ENCODE measurements at regions not wholly inside any gene's neighbourhood (a gene's known extent, or its start where the extent isn't known, plus 50 kb on each side); places are given as distances from the start of the nearest gene placed in this dataset.
"Not testable (repeated sequence)": the region's sequence is repeated elsewhere in the genome, so short reads cannot be mapped to it uniquely, and the experiment has no call there.

GRCh38 chr4:158122501-158122900, 50.3 kb downstream of the GASK1B start:
- no peak for DNase-seq (ENCODE audit: low read depth)

- peak; percentile 94 for DNase-seq (ENCODE audit: low read depth)
Observed at GRCh38 chr4:158121161-158121579, 51.7 kb downstream of the GASK1B start.

DNA sequence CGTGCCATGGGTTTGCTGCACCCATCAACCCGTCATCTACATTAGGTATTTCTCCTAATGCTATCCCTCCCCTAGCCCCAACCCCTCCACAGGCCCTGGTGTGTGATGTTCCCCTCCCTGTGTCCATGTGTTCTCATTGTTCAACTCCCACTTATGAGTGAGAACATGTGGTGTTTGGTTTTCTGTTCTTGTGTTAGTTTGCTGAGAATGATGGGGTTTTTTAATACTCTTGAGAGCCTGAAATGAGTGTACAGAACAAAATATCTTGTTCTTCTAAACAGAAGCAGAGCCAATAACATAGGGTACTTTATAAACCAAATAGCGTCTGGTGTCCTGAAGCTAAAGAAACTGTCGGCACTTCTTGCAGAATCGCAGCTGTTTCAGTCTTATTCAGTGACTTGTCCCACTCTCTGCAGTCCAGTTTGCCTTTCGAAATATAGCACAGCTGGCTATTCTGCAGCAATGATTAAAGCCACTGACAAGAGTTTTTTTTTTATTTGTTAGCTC, 52.1 kb downstream of the GASK1B start:
- DNase-seq (ENCODE audit: low read depth), result peak; percentile 49

DNA sequence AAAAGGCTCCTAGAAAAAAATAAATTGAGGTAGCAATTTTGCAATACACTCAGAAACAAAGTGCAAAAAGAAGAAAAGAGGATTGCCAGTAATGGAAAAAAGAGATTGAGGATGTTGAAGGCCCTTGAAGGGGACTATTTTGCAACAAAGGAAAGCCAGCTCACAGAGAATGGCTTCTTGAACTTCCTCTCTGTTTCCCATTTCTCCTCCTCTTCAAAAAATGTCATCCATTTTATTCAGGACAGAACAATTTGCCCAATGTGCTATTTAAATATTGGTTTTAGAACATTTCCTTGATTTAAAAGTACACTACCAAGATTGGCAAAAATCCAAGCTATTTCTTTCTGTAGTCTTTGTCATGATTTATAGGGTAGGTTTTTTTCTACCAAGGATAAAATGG, 60.2 kb downstream of the GASK1B start:
- DNase-seq (ENCODE audit: low read depth), result no peak

DNA sequence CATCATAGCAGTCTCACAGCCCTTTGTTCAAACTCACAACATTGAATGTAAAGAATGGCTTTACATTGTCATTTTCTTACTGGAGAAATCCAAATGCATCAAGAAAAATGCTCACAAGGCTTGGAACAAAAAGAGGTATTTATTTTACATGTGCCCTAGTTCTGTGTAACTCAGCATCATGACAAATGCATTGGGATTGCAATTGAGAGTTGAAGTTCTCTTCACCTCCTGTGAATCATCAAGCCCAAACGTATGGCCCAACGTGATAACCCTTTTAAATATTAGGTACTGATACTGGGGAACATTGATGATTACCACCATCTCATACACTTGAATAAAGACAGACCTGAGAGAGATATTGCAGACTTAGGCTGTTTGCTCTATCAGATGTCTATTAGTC, 61.6 kb downstream of the GASK1B start:
- DNase-seq (ENCODE audit: low read depth), result no peak

DNA sequence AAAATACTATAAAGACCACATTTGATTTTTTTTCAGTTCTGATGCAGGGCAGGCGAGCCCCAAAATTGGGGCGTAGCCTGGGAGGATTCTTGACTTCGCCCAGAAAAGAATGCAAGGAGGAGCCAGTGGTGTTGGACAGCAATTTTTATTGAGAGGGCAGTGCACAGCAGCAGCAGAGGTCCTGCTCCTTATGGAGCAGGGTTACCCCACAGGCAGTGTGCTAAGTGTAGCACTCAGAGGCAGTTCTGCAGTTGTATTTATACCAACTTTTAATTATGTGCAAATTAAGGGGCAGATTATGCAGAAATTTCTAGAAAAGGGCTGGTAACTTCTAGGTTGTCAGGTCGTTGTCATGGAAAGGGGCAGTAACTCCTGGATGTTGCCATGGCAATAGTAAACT, 69.9 kb downstream of the GASK1B start:
- no peak for DNase-seq (ENCODE audit: low read depth)

- no peak for DNase-seq (ENCODE audit: low read depth)
Observed at GRCh38 chr4:158099686-158100085, 73.1 kb downstream of the GASK1B start.

- DNase-seq (ENCODE audit: low read depth), result no peak
Observed at GRCh38 chr4:158098802-158099201, 74.0 kb downstream of the GASK1B start.

DNA sequence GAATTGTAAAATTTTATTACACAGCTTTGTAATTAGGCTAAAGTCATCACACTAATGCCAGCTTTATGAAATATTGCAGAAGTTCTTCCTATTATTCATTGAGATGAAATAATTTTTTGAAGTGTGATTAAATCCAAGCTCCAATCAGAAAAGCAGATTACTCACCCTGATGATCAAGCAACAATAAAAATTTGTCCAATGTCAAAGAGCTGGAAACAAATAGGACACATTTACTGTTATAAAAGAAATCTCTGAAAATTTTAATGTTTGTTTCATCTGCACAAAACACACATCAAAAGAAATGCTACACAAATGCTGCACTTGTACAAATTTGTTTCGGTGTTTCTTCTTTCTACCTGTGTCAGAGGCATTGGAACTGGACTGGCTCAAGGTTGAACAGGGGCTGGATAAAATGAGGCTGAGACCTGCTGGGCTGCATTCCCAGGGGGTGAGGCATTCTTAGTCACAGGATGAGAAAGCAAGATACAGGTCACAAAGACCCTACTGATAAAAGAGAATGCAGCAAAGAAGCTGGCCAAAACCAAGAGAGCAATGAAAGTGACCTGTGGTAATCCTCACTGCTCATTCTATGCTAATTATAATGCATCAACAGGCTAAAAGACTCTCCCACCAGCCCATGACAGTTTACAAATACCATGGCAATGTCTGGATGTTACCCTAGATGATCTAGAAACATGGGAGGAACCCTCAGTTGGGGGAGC, 78.3 kb downstream of the GASK1B start:
- DNase-seq (ENCODE audit: low read depth), result no peak

DNA sequence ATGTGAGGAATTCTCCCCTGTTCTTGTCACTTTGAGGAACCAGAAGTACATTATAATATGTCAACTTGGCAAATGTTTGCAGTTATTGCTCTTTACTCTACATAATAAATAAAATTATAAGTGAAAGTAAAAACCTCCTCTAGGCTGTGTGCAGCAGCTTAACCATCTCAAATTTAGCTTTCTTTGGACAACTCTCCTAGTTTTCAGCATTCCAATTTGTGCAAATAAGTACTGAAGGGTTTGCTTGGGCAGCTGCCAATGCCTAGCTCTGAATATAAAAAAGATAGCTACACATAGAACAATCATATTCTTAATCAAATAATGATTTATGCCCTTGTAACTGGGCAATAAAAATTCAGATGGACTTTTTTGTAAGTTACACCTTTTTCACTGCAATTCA, 82.5 kb downstream of the GASK1B start:
- peak; percentile 42 for DNase-seq (ENCODE audit: low read depth)

DNA sequence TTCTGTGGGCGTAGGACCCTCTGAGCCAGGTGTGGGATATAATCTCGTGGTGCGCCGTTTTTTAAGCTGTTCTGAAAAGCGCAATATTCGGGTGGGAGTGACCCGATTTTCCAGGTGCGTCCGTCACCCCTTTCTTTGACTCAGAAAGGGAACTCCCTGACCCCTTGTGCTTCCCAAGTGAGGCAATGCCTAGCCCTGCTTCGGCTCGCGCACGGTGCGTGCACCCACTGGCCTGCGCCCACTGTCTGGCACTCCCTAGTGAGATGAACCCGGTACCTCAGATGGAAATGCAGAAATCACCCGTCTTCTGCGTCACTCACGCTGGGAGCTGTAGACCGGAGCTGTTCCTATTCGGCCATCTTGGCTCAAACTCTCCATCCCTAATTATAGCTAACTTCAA, 82.9 kb downstream of the GASK1B start:
- DNase-seq (ENCODE audit: low read depth), result not testable (repeated sequence)

- DNase-seq (ENCODE audit: low read depth), result no peak
Observed at GRCh38 chr4:158080354-158080753, 92.5 kb downstream of the GASK1B start.

DNA sequence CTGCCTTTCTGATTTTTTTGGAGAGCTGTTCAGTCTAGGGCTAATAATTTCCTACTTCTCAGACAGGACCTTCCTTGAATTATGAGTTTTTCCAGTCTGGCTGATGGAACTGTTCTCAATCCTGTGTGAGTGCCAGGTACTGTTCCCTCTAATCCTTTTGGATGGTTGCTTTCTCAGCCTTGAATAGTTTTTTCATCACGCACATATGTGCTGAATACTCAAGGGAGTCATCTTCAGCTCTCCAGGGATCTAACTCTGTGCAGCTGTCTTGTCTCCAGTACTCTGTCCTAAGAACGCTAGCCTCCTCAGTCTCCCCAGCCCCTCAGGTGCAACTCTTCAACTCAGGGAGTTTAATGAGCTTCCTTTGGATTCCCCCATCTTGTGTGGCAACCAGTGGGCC, 93.2 kb downstream of the GASK1B start:
- no peak for DNase-seq (ENCODE audit: low read depth)

- no peak for DNase-seq (ENCODE audit: low read depth)
Observed at GRCh38 chr4:158077835-158078234, 95.0 kb downstream of the GASK1B start.

- no peak for DNase-seq (ENCODE audit: low read depth)
Observed at GRCh38 chr4:158074851-158075250, 98.0 kb downstream of the GASK1B start.

DNA sequence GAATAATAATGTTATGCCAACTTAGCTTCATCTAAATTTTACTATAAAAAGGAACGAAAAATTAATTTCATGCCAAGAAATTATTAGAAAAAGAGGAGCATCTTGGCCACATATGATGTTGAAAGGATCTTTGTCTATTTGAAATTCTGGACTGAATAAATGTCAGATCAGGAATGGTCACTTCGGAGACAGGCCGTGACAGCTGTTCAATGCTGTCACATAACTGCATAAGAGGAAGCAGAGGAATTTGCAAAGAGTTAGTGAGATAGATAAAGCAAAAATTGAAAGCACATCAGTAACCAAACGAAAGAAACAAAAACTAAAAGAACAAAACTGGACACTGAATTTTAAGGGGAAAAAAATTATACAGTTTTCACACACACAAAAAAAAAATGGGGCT, 100.9 kb downstream of the GASK1B start:
- DNase-seq (ENCODE audit: low read depth), result no peak

- DNase-seq (ENCODE audit: low read depth), result no peak
Observed at GRCh38 chr4:158068068-158068467, 104.8 kb downstream of the GASK1B start.

- DNase-seq (ENCODE audit: low read depth), result no peak
Observed at GRCh38 chr4:158067646-158068045, 105.2 kb downstream of the GASK1B start.

GRCh38 chr4:158065603-158066002, 107.2 kb downstream of the GASK1B start:
- DNase-seq (ENCODE audit: low read depth), result no peak

GRCh38 chr4:158065176-158065575, 107.6 kb downstream of the GASK1B start:
- DNase-seq (ENCODE audit: low read depth), result no peak

GRCh38 chr4:158056689-158057245, 116.1 kb downstream of the GASK1B start:
- no peak for DNase-seq (ENCODE audit: low read depth)

GRCh38 chr4:158055668-158056067, 117.2 kb downstream of the GASK1B start:
- DNase-seq (ENCODE audit: low read depth), result no peak

DNA sequence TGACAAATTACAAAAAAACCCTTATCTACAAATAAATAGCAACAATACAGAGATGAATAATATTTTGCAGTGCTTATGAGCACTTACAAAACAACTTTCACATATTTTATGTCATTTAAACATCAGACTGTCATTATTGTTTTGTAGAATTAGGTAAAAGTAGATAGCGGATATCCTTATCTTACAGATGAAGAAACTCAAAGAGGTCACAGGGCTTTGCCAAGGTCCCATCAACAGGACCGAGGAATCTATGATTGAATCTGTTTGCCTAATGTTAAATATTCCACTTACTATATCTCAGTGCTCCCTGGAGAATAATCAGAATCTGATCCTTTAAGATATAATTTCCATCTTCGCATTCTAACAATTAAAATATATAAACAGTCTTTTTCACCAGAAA, 119.0 kb downstream of the GASK1B start:
- no peak for DNase-seq (ENCODE audit: low read depth)

- no peak for DNase-seq (ENCODE audit: low read depth)
Observed at GRCh38 chr4:158053086-158053485, 119.7 kb downstream of the GASK1B start.
